Gastroesophageal sphincter (tissue), 3 donors: ENCODE measurements at regions not wholly inside any gene's neighbourhood (a gene's known extent, or its start where the extent isn't known, plus 50 kb on each side); places are given as distances from the start of the nearest gene placed in this dataset.

Source experiments
- CTCF ChIP-seq, 4 experiments: fragments of 200-600 bp in 2 of 4; fragments of 450-650 bp in 2 of 4; sonication (generic) in 1 of 4; IDR thresholded peaks; one replicate each; pipeline ENCODE4 v1.5.1; 2017 to 2019; ENCODE audit warnings: antibody characterized with exemption in 4 of 4, mild to moderate bottlenecking in 2 of 4, moderate library complexity in 2 of 4
- EP300 ChIP-seq: sonication (generic); formaldehyde crosslinking; IDR thresholded peaks from one replicate; pipeline ENCODE4 v1.6.1; 2017; ENCODE audit warnings: antibody characterized with exemption, mild to moderate bottlenecking
- POLR2AphosphoS5 ChIP-seq: sonication (generic); formaldehyde crosslinking; IDR thresholded peaks from one replicate; pipeline ENCODE4 v1.6.1; 2017; ENCODE audit warnings: antibody characterized with exemption

GRCh38 chr1:222891578-222891977 is 76.7 kb downstream of the DISP1 start:
- no peak for TF ChIP-seq EP300
- no peak for TF ChIP-seq POLR2AphosphoS5
- no peak for TF ChIP-seq CTCF (IDR thresholded peaks at IDR 0.05)
